ENCODE measurements at regions not wholly inside any gene's neighbourhood (a gene's known extent, or its start where the extent isn't known, plus 50 kb on each side); places are given as distances from the start of the nearest gene placed in this dataset.

DNA sequence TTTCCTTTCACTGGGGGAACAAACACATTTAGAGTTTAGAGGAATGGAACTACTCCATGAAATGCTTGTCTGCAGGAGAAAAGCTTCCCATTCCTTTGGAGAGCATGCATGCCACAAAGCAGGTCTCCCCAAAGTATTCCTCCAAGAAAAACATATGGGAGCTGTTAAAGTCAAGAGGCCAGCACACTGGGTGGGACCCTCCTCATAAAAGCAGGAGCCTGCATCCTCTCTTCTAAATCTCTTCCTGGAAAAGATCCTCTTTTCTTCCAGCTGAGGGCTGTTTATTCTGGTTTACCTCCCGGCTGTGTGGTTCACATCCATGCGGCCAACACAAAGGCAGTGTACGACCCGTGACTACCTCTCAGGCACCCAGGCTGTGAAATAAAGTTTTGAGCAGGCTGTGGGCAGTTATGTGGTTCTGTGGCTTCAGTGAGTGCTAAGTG lies 103.4 kb downstream of the TENT5C start:
- intact Hi-C loops (cut with DNase I, micrococcal nuclease), result no loop called here
- POLR2A ChIA-PET, result no interaction called here
- TF ChIP-seq, protein P1, sequence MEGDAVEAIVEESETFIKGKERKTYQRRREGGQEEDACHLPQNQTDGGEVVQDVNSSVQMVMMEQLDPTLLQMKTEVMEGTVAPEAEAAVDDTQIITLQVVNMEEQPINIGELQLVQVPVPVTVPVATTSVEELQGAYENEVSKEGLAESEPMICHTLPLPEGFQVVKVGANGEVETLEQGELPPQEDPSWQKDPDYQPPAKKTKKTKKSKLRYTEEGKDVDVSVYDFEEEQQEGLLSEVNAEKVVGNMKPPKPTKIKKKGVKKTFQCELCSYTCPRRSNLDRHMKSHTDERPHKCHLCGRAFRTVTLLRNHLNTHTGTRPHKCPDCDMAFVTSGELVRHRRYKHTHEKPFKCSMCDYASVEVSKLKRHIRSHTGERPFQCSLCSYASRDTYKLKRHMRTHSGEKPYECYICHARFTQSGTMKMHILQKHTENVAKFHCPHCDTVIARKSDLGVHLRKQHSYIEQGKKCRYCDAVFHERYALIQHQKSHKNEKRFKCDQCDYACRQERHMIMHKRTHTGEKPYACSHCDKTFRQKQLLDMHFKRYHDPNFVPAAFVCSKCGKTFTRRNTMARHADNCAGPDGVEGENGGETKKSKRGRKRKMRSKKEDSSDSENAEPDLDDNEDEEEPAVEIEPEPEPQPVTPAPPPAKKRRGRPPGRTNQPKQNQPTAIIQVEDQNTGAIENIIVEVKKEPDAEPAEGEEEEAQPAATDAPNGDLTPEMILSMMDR (IDR thresholded peaks at IDR 0.05), result no peak
- H3K27me3 Mint-ChIP-seq, result peaks cover 12% of the 10 kb centered on the region
- Histone ChIP-seq H3K27me3 (ENCODE audit: control insufficient read depth in 1 of 2, insufficient read depth in 2 of 2, low read length in 2 of 2) (peaks cover 5 to 11% of the 10 kb centered on the region in 2 experiments), H3K27ac (ENCODE audit: low read depth in 1 of 2, low read length in 2 of 2) (no peak overlapping the region), H3K36me3 (ENCODE audit: insufficient read depth, low read length) (no peaks in the 10 kb centered on the region), H3K4me1 (ENCODE audit: insufficient read depth, low read length) (no peaks in the 10 kb centered on the region), H3K9me3 (ENCODE audit: control insufficient read depth in 1 of 2, insufficient read depth in 1 of 2, low read length in 2 of 2) (no peaks in the 10 kb centered on the region), H3K4me3 (ENCODE audit: low read length) (no peak overlapping the region)
- H3K4me1 Mint-ChIP-seq (ENCODE audit: low read depth), result no peaks in the 10 kb centered on the region
- H3K36me3 Mint-ChIP-seq (ENCODE audit: low read depth), result no peaks in the 10 kb centered on the region
- H3K9me3 Mint-ChIP-seq, result no peaks in the 10 kb centered on the region
- ATAC-seq (ENCODE audit: poor library complexity) (no peak), DNase-seq (no peak)
- CTCF ChIA-PET, result no interaction called here
- no peak overlapping the region for H3K27ac Mint-ChIP-seq
- no peak overlapping the region for H3K4me3 Mint-ChIP-seq

DNA sequence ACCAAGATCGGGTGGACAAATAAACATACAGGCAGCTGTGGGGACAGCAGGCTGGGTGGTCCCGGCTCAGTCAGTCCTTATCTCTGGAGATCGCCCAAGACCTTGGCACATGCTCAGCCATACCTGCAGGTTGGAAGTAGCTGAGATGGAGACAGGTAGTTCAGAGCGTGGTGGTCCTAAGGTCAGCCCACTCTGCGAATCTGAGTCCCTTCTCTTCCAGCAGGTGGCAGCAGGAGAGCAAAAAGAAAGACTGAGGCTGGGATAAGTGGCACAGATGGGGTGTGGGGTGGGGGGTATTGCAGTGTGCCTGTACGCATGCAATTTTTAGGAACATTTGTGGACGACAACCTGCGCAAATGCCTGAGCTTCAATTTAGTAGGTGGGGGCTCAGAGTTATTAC lies 104.9 kb downstream of the TENT5C start:
- Histone ChIP-seq H3K4me1 (ENCODE audit: insufficient read depth, low read length) (no peaks in the 10 kb centered on the region), H3K4me3 (ENCODE audit: low read length) (no peak overlapping the region), H3K36me3 (ENCODE audit: insufficient read depth, low read length) (no peaks in the 10 kb centered on the region), H3K9me3 (ENCODE audit: control insufficient read depth in 1 of 2, insufficient read depth in 1 of 2, low read length in 2 of 2) (peaks cover 0 to 4% of the 10 kb centered on the region in 2 experiments), H3K27ac (ENCODE audit: low read depth in 1 of 2, low read length in 2 of 2) (no peak overlapping the region), H3K27me3 (ENCODE audit: control insufficient read depth in 1 of 2, insufficient read depth in 2 of 2, low read length in 2 of 2) (peaks cover 5 to 11% of the 10 kb centered on the region in 2 experiments)
- ATAC-seq (ENCODE audit: poor library complexity), result no peak
- Mint-ChIP-seq H3K27ac (no peak overlapping the region), H3K27me3 (peaks cover 12% of the 10 kb centered on the region), H3K36me3 (ENCODE audit: low read depth) (no peaks in the 10 kb centered on the region), H3K9me3 (no peaks in the 10 kb centered on the region), H3K4me1 (ENCODE audit: low read depth) (no peaks in the 10 kb centered on the region), H3K4me3 (no peak overlapping the region)
- TF ChIP-seq, protein P1 (IDR thresholded peaks at IDR 0.05), result no peak
- DNase-seq, result no peak
- ChIA-PET CTCF (no interaction called here), POLR2A (no interaction called here)
- intact Hi-C loops (cut with DNase I, micrococcal nuclease), result no loop called here

DNA sequence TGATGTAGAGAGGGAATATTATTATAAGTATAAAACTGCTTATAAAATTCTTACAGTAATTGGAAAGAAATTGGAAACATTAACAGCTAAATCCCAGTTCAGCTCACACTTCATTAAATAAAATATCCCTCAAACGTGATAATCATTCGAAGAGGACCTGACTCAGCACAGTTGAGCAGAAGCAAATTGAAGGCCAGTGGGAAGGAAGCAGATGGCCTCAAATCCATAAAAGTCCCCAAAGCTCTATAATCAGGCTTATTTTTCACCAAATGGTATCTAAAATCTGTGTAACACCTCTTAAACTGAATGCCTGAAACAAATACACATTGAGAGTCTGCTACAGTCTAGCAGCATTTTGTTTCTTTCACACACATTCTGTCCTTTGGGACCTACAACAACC lies 106.8 kb downstream of the TENT5C start:
- ChIA-PET POLR2A (no interaction called here), CTCF (no interaction called here)
- Mint-ChIP-seq H3K4me3 (no peak overlapping the region), H3K9me3 (no peaks in the 10 kb centered on the region), H3K27me3 (peaks cover 12% of the 10 kb centered on the region), H3K4me1 (ENCODE audit: low read depth) (no peaks in the 10 kb centered on the region), H3K36me3 (ENCODE audit: low read depth) (no peaks in the 10 kb centered on the region), H3K27ac (no peak overlapping the region)
- H3K9me3 ChIP-seq (ENCODE audit: control insufficient read depth in 1 of 2, insufficient read depth in 1 of 2, low read length in 2 of 2), result peaks cover 0 to 12% of the 10 kb centered on the region in 2 experiments
- no peak overlapping the region for H3K4me3 ChIP-seq (ENCODE audit: low read length)
- no peak overlapping the region for H3K27ac ChIP-seq (ENCODE audit: low read depth in 1 of 2, low read length in 2 of 2)
- DNase-seq (no peak), ATAC-seq (ENCODE audit: poor library complexity) (no peak)
- H3K36me3 ChIP-seq (ENCODE audit: insufficient read depth, low read length), result no peaks in the 10 kb centered on the region
- intact Hi-C loops (cut with DNase I, micrococcal nuclease), result no loop called here
- H3K27me3 ChIP-seq (ENCODE audit: control insufficient read depth in 1 of 2, insufficient read depth in 2 of 2, low read length in 2 of 2), result peaks cover 5 to 11% of the 10 kb centered on the region in 2 experiments
- TF ChIP-seq, protein P1 (IDR thresholded peaks at IDR 0.05), result no peak
- H3K4me1 ChIP-seq (ENCODE audit: insufficient read depth, low read length), result no peaks in the 10 kb centered on the region

Data from CD4-positive, alpha-beta T cell (primary cell).